Esophagus muscularis mucosa (tissue), 4 donors: ENCODE measurements at regions not wholly inside any gene's neighbourhood (a gene's known extent, or its start where the extent isn't known, plus 50 kb on each side); places are given as distances from the start of the nearest gene placed in this dataset.

Source experiments
- DNase-seq: peaks from one replicate; pipeline ENCODE4 v3.0.0-alpha.2; 2017; ENCODE audit errors: extremely low spot score
- H3K27ac ChIP-seq, 4 donors: fragments of 200-600 bp; sonication (generic); replicated peaks in 1 of 4; 1 replicate in 3 of 4; 2 replicates in 1 of 4; pipeline ENCODE4 v1.5.1; 2016 to 2019; ENCODE audit warnings: mild to moderate bottlenecking in 1 of 4
- H3K27me3 ChIP-seq, 4 donors: fragments of 200-600 bp; sonication (generic); one replicate each; pipeline versions ENCODE4 v1.5.1 to v1.6.0; 2016 to 2019
- H3K36me3 ChIP-seq, 4 donors: fragments of 200-600 bp; sonication (generic); one replicate each; pipeline ENCODE4 v1.5.1; 2016 to 2019
- H3K4me1 ChIP-seq, 4 donors: fragments of 200-600 bp; sonication (generic); one replicate each; pipeline ENCODE4 v1.5.1; 2016 to 2019
- H3K4me3 ChIP-seq, 4 donors: fragments of 200-600 bp; sonication (generic); 1 replicate in 2 of 4; 2 replicates in 2 of 4; pipeline ENCODE4 v1.5.1; 2016 to 2019; ENCODE audit warnings: mild to moderate bottlenecking in 4 of 4, moderate library complexity in 1 of 4
- H3K9me3 ChIP-seq, 4 donors: fragments of 200-600 bp; sonication (generic); 1 replicate in 3 of 4; 2 replicates in 1 of 4; pipeline ENCODE4 v1.5.1; 2016 to 2019
- CTCF ChIP-seq, 3 experiments: fragments of 200-600 bp in 2 of 3; fragments of 450-650 bp in 1 of 3; sonication (generic) in 2 of 3; IDR thresholded peaks; one replicate each; pipeline ENCODE4 v1.5.1; 2017 to 2019; ENCODE audit warnings: antibody characterized with exemption in 3 of 3, mild to moderate bottlenecking in 2 of 3, moderate library complexity in 1 of 3
- EP300 ChIP-seq: sonication (generic); formaldehyde crosslinking; IDR thresholded peaks from one replicate; pipeline ENCODE4 v1.6.1; 2017; ENCODE audit warnings: antibody characterized with exemption
- POLR2A ChIP-seq: fragments of 450-650 bp; IDR thresholded peaks from one replicate; pipeline ENCODE4 v1.6.1; 2017; ENCODE audit warnings: antibody characterized with exemption, moderate library complexity, mild to moderate bottlenecking, low read depth
- POLR2AphosphoS5 ChIP-seq, 2 donors: sonication (generic); formaldehyde crosslinking; IDR thresholded peaks; one replicate each; pipeline ENCODE4 v1.6.1; 2017; ENCODE audit warnings: antibody characterized with exemption in 2 of 2
- WGBS: methylation state at CpG from one replicate; pipeline ENCODE4 v1.1.5; 2018; 5-methylcytosine and 5-hydroxymethylcytosine counted together
- intact Hi-C: fragments of 100-400 bp; cut with DNase I; formaldehyde crosslinking; loops from one replicate; pipeline ENCODE4 v1.15.1; 2023

- no peak for DNase-seq
- Histone ChIP-seq H3K4me3 (no peak overlapping the region), H3K4me1 (no peaks in the 10 kb centered on the region), H3K27ac (no peak overlapping the region), H3K36me3 (no peaks in the 10 kb centered on the region), H3K9me3 (no peaks in the 10 kb centered on the region), H3K27me3 (no peaks in the 10 kb centered on the region)
- intact Hi-C loops = no loop called here
- WGBS = 100% methylated on average over 1 of the region's 1 CpG
- TF ChIP-seq CTCF (IDR thresholded peaks at IDR 0.05) = no peak
- no peak for TF ChIP-seq POLR2AphosphoS5 (IDR thresholded peaks at IDR 0.05)
- TF ChIP-seq EP300 = no peak
- TF ChIP-seq POLR2A = no peak
Measured at GRCh38 chr3:125654526-125654925, 59.2 kb upstream of the OSBPL11 start.

GRCh38 chr3:125662675-125663074, 67.4 kb upstream of the OSBPL11 start:
- H3K27ac ChIP-seq = no peak overlapping the region
- no peak overlapping the region for H3K4me3 ChIP-seq
- H3K9me3 ChIP-seq = no peaks in the 10 kb centered on the region
- DNase-seq = no peak
- 96% methylated on average over 2 of the region's 2 CpGs for WGBS
- no peaks in the 10 kb centered on the region for H3K4me1 ChIP-seq
- intact Hi-C loops = no loop called here
- no peaks in the 10 kb centered on the region for H3K27me3 ChIP-seq
- TF ChIP-seq CTCF (IDR thresholded peaks at IDR 0.05) (no peak), POLR2AphosphoS5 (IDR thresholded peaks at IDR 0.05) (no peak), POLR2A (no peak), EP300 (no peak)
- no peaks in the 10 kb centered on the region for H3K36me3 ChIP-seq

DNA sequence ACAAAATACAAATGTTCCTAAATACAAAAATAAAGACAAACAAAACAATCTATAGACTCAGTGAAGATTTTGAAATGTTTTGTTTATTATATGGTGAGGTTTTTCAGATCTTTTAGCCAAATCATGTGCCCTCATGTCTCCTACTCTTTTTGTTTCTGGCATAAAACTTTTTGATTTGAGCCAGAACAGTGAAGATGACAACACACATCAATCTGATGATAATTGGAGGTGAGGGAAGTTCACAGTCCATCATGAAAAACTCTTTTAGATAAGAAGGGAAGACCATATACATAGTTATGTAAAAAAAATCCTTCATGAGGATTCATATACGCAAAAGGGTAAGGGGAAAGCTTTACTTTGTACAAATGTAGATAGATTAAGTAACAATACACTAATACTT, 75.1 kb upstream of the OSBPL11 start:
- H3K4me1 ChIP-seq = peaks cover 0 to 5% (median 2%) of the 10 kb centered on the region in 4 donors
- intact Hi-C loops = no loop called here
- 91% methylated on average over 1 of the region's 1 CpG for WGBS

DNA sequence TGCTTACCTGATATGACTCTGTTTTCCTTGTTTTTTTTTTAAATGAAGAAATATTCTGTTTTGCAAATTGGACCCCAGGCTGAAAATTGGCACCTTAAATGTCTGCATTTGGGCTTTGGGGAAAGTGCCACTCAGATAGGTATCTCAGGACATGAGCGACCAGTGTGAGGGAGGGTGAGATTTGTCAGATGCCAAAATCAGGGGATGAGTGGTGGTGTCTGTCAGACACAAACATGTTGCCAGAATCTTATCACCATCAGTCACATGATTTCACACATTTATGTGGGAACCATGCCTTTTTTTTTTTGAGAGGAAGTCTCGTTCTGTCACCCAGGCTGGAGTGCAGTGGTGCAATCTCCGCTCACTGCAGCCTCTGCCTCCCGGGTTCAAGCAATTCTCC, 75.6 kb upstream of the OSBPL11 start:
- no peak for TF ChIP-seq EP300
- TF ChIP-seq POLR2A = no peak
- TF ChIP-seq POLR2AphosphoS5 (IDR thresholded peaks at IDR 0.05) = no peak
- TF ChIP-seq CTCF (IDR thresholded peaks at IDR 0.05) = no peak
- Histone ChIP-seq H3K27me3 (no peaks in the 10 kb centered on the region), H3K4me1 (peaks cover 0 to 5% (median 2%) of the 10 kb centered on the region in 4 donors), H3K36me3 (no peaks in the 10 kb centered on the region), H3K9me3 (no peaks in the 10 kb centered on the region), H3K4me3 (no peak overlapping the region), H3K27ac (no peak overlapping the region)
- no peak for DNase-seq
- 82% methylated on average over 4 of the region's 4 CpGs for WGBS
- intact Hi-C loops = no loop called here

More for the DNA sequence above, 75.1 kb upstream of the OSBPL11 start:
- TF ChIP-seq EP300 = no peak
- TF ChIP-seq POLR2AphosphoS5 (IDR thresholded peaks at IDR 0.05) = no peak
- no peak for TF ChIP-seq CTCF (IDR thresholded peaks at IDR 0.05)
- no peak for TF ChIP-seq POLR2A
- no peak for DNase-seq
- Histone ChIP-seq H3K36me3 (no peaks in the 10 kb centered on the region), H3K27me3 (no peaks in the 10 kb centered on the region), H3K27ac (no peak overlapping the region), H3K9me3 (no peaks in the 10 kb centered on the region), H3K4me3 (no peak overlapping the region)
